GM18520 (cell line): ENCODE measurements at regions not wholly inside any gene's neighbourhood (a gene's known extent, or its start where the extent isn't known, plus 50 kb on each side); places are given as distances from the start of the nearest gene placed in this dataset.

Experiments
- ATAC-seq: cut with Tn5 transposase; IDR thresholded peaks from one replicate; pipeline ENCODE4 v1.9.1; 2021; ENCODE audit not compliant: unreplicated experiment

- no peak for ATAC-seq
Measured at GRCh38 chr5:68531970-68532369, 316.4 kb downstream of the PIK3R1 start.

GRCh38 chr5:68533051-68533450 is 317.5 kb downstream of the PIK3R1 start:
- ATAC-seq = no peak

GRCh38 chr5:68533571-68534084 is 318.1 kb downstream of the PIK3R1 start:
- ATAC-seq = no peak

- ATAC-seq = no peak
Measured at GRCh38 chr5:68534131-68534940, 318.8 kb downstream of the PIK3R1 start.

GRCh38 chr5:68534956-68535520 is 319.5 kb downstream of the PIK3R1 start:
- ATAC-seq = no peak

- ATAC-seq = no peak
Measured at GRCh38 chr5:68538814-68539420, 323.4 kb downstream of the PIK3R1 start.

GRCh38 chr5:68540798-68541590 is 325.4 kb downstream of the PIK3R1 start:
- ATAC-seq = no peak

GRCh38 chr5:68542207-68542606 is 326.7 kb downstream of the PIK3R1 start:
- no peak for ATAC-seq

GRCh38 chr5:68543212-68543611 is 327.7 kb downstream of the PIK3R1 start:
- no peak for ATAC-seq

- no peak for ATAC-seq
Measured at GRCh38 chr5:68544091-68544647, 328.6 kb downstream of the PIK3R1 start.

GRCh38 chr5:68544648-68545552 is 329.3 kb downstream of the PIK3R1 start:
- ATAC-seq = no peak

- ATAC-seq = no peak
Measured at GRCh38 chr5:68545636-68546295, 330.2 kb downstream of the PIK3R1 start.

- no peak for ATAC-seq
Measured at GRCh38 chr5:68547056-68547455, 331.5 kb downstream of the PIK3R1 start.

GRCh38 chr5:68547622-68548021 is 332.1 kb downstream of the PIK3R1 start:
- no peak for ATAC-seq

GRCh38 chr5:68548959-68549676 is 333.6 kb downstream of the PIK3R1 start:
- ATAC-seq = no peak

- no peak for ATAC-seq
Measured at GRCh38 chr5:68550015-68550414, 334.5 kb downstream of the PIK3R1 start.

- no peak for ATAC-seq
Measured at GRCh38 chr5:68551436-68551835, 335.9 kb downstream of the PIK3R1 start.

- no peak for ATAC-seq
Measured at GRCh38 chr5:68554571-68555279, 339.2 kb downstream of the PIK3R1 start.
